Body of pancreas (tissue), 4 donors: ENCODE measurements at regions not wholly inside any gene's neighbourhood (a gene's known extent, or its start where the extent isn't known, plus 50 kb on each side); places are given as distances from the start of the nearest gene placed in this dataset.

ENCODE experiments used
- ATAC-seq: fragments of 150-250 bp; one replicate; pipeline ENCODE4 v1.9.1; 2016
- DNase-seq, 4 donors: peaks; one replicate each; pipeline ENCODE4 v3.0.0-alpha.2; 2019
- H3K27ac ChIP-seq, 4 donors: fragments of 200-600 bp; sonication (generic); 1 replicate in 3 of 4; 2 replicates in 1 of 4; pipeline versions ENCODE4 v1.5.1 to v1.6.1; 2016 to 2019; ENCODE audit warnings: mild to moderate bottlenecking in 1 of 4, mixed read lengths in 1 of 4, moderate library complexity in 1 of 4
- H3K27me3 ChIP-seq, 2 donors: fragments of 200-600 bp; sonication (generic); one replicate each; pipeline ENCODE4 v1.6.0; 2016; ENCODE audit warnings: mild to moderate bottlenecking in 1 of 2
- H3K36me3 ChIP-seq, 2 donors: fragments of 200-600 bp; sonication (generic); replicated peaks in 1 of 2; 2 replicates each; pipeline ENCODE4 v1.5.1; 2016; ENCODE audit warnings: low read depth in 2 of 2; ENCODE audit not compliant: insufficient read depth in 1 of 2
- H3K4me1 ChIP-seq: fragments of 200-600 bp; sonication (generic); one replicate; pipeline ENCODE4 v1.6.0; 2016
- H3K4me3 ChIP-seq, 2 donors: fragments of 200-600 bp; sonication (generic); 1 replicate in 1 of 2; 2 replicates in 1 of 2; pipeline ENCODE4 v1.5.1; 2016 to 2019
- H3K9me3 ChIP-seq, 3 donors: fragments of 200-600 bp; sonication (generic); 1 replicate in 2 of 3; 2 replicates in 1 of 3; pipeline ENCODE4 v1.5.1; 2016
- POLR2A ChIP-seq, 3 donors: fragments of 450-650 bp; IDR thresholded peaks; one replicate each; pipeline ENCODE4 v1.6.1; 2016; ENCODE audit warnings: antibody characterized with exemption in 3 of 3, mild to moderate bottlenecking in 2 of 3
- WGBS, 2 donors: methylation state at CpG; one replicate each; pipeline ENCODE4 v1.1.5; 2017; 5-methylcytosine and 5-hydroxymethylcytosine counted together
- intact Hi-C: fragments of 100-400 bp; cut with DNase I; formaldehyde crosslinking; loops from one replicate; pipeline ENCODE4 v1.15.1; 2023
- TF ChIP-seq, protein P1 (sequence below), 7 experiments: fragments of 450-650 bp in 4 of 7; fragments of 200-600 bp in 3 of 7; sonication (generic) in 3 of 7; IDR thresholded peaks; one replicate each; pipeline ENCODE4 v1.5.1; 2016 to 2019; ENCODE audit warnings: antibody characterized with exemption in 7 of 7

DNA sequence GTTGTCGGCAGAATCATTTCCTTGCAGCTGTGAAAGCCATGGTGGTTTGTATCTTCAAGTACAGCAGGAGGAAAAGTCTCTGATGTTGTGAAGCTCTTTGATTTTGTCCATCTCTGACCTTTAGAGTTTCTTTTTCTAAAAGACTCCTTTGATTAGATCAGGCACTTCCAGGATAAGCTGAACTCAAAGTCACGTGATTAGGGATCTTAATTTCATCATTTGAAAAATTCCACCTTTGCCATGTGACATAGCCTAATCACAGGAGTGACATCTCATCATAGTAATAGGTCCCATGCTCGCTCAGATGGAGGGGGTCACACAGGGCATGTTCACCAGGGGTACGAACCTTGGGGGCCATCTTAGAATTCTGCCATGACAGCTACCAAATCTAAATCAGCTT is 441.5 kb upstream of the CDH4 start:
- Histone ChIP-seq H3K27me3 (no peaks in the 10 kb centered on the region), H3K36me3 (no peaks in the 10 kb centered on the region), H3K4me1 (no peaks in the 10 kb centered on the region), H3K4me3 (no peak overlapping the region), H3K9me3 (no peaks in the 10 kb centered on the region), H3K27ac (no peak overlapping the region)
- TF ChIP-seq, protein P1, sequence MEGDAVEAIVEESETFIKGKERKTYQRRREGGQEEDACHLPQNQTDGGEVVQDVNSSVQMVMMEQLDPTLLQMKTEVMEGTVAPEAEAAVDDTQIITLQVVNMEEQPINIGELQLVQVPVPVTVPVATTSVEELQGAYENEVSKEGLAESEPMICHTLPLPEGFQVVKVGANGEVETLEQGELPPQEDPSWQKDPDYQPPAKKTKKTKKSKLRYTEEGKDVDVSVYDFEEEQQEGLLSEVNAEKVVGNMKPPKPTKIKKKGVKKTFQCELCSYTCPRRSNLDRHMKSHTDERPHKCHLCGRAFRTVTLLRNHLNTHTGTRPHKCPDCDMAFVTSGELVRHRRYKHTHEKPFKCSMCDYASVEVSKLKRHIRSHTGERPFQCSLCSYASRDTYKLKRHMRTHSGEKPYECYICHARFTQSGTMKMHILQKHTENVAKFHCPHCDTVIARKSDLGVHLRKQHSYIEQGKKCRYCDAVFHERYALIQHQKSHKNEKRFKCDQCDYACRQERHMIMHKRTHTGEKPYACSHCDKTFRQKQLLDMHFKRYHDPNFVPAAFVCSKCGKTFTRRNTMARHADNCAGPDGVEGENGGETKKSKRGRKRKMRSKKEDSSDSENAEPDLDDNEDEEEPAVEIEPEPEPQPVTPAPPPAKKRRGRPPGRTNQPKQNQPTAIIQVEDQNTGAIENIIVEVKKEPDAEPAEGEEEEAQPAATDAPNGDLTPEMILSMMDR (IDR thresholded peaks at IDR 0.05): no peak
- TF ChIP-seq POLR2A (IDR thresholded peaks at IDR 0.05): no peak
- DNase-seq (no peak), ATAC-seq (no peak)
- WGBS, 2 donors: 54 to 71% methylated on average over 3 to 4 of the region's 4 CpGs
- intact Hi-C loops: no loop called here

DNA sequence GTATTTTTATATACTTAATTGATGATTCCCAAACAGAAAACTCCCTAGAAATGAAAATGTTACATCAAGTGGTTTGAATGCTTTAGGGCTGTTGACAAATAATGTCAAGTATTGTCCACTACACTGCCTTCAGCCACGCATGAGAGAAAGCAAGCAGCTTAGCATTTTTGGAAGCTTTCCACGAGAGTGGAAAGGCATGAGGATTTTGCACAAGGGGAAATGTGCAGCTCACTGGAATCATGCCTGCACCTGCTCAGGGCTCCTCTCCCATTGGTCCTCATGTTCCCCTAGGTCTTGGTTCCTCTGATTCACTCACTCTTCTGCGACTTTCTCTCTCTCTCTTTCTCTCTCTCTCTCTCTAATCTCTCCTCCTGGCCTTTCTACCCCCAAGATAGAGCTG is 439.5 kb upstream of the CDH4 start:
- TF ChIP-seq POLR2A (IDR thresholded peaks at IDR 0.05): no peak
- TF ChIP-seq, protein P1 (IDR thresholded peaks at IDR 0.05): no peak
- Histone ChIP-seq H3K4me1 (no peaks in the 10 kb centered on the region), H3K27ac (no peak overlapping the region), H3K4me3 (no peak overlapping the region), H3K27me3 (no peaks in the 10 kb centered on the region), H3K9me3 (no peaks in the 10 kb centered on the region), H3K36me3 (no peaks in the 10 kb centered on the region)
- no peak for DNase-seq
- intact Hi-C loops: no loop called here
- no peak for ATAC-seq
- WGBS, 2 donors: 49 to 54% methylated on average over 3 of the region's 3 CpGs

DNA sequence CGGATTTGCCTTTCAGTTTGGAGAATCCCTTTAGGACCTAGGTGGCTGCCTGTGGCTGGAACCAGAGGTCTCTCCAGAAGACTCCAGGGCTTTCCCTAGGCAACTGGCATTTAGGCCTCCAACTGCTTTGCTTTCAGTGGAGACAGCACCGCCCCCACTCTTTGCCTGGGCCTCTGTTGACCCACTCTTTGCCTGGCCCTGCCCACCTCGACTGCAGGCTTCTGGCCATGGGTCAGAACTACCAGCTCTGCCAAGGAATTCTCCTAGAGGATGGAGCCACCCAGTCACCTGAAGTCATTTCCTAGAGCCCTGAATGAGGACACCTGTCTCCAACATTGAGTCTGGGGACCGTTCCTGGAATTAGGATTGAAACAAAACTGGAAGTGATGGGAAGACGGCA is 439.0 kb upstream of the CDH4 start:
- intact Hi-C loops: no loop called here
- 41 to 76% methylated on average over 5 of the region's 5 CpGs for WGBS, 2 donors
- no peaks in the 10 kb centered on the region for H3K9me3 ChIP-seq
- no peaks in the 10 kb centered on the region for H3K36me3 ChIP-seq
- TF ChIP-seq, protein P1 (IDR thresholded peaks at IDR 0.05): no peak
- no peak for TF ChIP-seq POLR2A (IDR thresholded peaks at IDR 0.05)
- H3K27ac ChIP-seq: no peak overlapping the region
- ATAC-seq (no peak), DNase-seq (no peak)
- H3K27me3 ChIP-seq: no peaks in the 10 kb centered on the region
- no peak overlapping the region for H3K4me3 ChIP-seq
- H3K4me1 ChIP-seq: no peaks in the 10 kb centered on the region

DNA sequence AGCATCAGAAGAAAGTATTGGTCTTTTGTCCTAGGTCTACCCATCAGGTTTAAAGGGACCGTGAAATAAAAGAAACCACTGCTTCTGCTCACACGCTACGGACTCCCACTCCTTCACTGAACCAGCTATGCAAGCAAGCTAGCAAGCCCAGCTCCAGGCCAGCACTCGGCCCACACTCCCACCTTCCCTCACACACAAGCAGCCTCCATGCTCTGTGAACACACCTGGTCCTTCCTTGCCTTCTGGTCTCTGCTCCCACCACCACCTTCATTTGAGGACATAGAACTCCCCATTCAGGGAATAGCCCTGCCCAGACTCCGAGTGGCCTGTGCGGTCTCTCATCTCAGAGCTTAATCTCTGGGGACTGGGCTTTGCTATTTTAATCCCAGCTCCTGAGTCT is 436.4 kb upstream of the CDH4 start:
- no peak overlapping the region for H3K27ac ChIP-seq
- H3K36me3 ChIP-seq: no peaks in the 10 kb centered on the region
- 67 to 79% methylated on average over 6 of the region's 6 CpGs for WGBS, 2 donors
- TF ChIP-seq, protein P1 (IDR thresholded peaks at IDR 0.05): no peak
- TF ChIP-seq POLR2A (IDR thresholded peaks at IDR 0.05): no peak
- H3K27me3 ChIP-seq: no peaks in the 10 kb centered on the region
- H3K4me3 ChIP-seq: no peak overlapping the region
- DNase-seq: no peak
- no peaks in the 10 kb centered on the region for H3K4me1 ChIP-seq
- ATAC-seq: no peak
- intact Hi-C loops: no loop called here
- no peaks in the 10 kb centered on the region for H3K9me3 ChIP-seq

DNA sequence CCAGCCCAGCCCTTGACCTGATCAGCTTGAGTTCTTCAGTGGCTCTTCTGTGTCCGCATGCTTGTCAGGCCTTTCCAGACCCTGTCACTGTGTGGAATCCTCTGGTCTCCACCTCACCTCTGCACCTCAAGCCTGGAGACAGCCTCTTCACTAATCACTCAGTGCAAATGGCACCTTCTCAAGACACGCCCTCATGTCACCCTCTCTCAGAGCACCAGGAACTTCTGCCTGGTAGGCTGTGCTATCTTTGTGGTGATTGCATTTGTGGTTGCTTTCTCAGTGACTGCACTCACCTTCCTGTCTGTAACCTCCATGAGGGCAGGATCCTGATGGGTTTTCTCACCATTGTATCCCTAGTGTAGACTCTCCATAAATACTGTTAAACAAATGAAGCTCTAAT is 435.2 kb upstream of the CDH4 start:
- no peak for ATAC-seq
- TF ChIP-seq POLR2A (IDR thresholded peaks at IDR 0.05): no peak
- TF ChIP-seq, protein P1 (IDR thresholded peaks at IDR 0.05): no peak
- H3K9me3 ChIP-seq: no peaks in the 10 kb centered on the region
- no peak for DNase-seq
- no peaks in the 10 kb centered on the region for H3K27me3 ChIP-seq
- H3K4me3 ChIP-seq: no peak overlapping the region
- H3K4me1 ChIP-seq: no peaks in the 10 kb centered on the region
- 52 to 70% methylated on average over 2 of the region's 2 CpGs for WGBS, 2 donors
- no peaks in the 10 kb centered on the region for H3K36me3 ChIP-seq
- no peak overlapping the region for H3K27ac ChIP-seq
- intact Hi-C loops: no loop called here
